T-helper 1 cell treated with Interleukin-12 subunit alpha and Interleukin-12 subunit beta and Interleukin-4 antibody, amounts not matched to agents 30 μg/mL and 1 μg/mL, for 36 hours (primary cell): ENCODE measurements at regions not wholly inside any gene's neighbourhood (a gene's known extent, or its start where the extent isn't known, plus 50 kb on each side); places are given as distances from the start of the nearest gene placed in this dataset.

Experiments
- H3K27ac Mint-ChIP-seq: one replicate; pipeline ENCODE4 v1.8.0; 2021; ENCODE audit warnings: mild to moderate bottlenecking, mixed read lengths
- H3K27me3 Mint-ChIP-seq: one replicate; pipeline ENCODE4 v1.8.0; 2021; ENCODE audit warnings: low read depth, mixed read lengths
- H3K36me3 Mint-ChIP-seq: one replicate; pipeline ENCODE4 v1.8.0; 2021; ENCODE audit warnings: low read depth, mixed read lengths
- H3K4me1 Mint-ChIP-seq: one replicate; pipeline ENCODE4 v1.8.0; 2021; ENCODE audit warnings: low read depth, mixed read lengths
- H3K4me3 Mint-ChIP-seq: one replicate; pipeline ENCODE4 v1.8.0; 2021; ENCODE audit warnings: mild to moderate bottlenecking, moderate library complexity, mixed read lengths
- H3K9me3 Mint-ChIP-seq: one replicate; pipeline ENCODE4 v1.8.0; 2021; ENCODE audit warnings: mixed read lengths

- H3K4me1 Mint-ChIP-seq = peaks cover 11% of the 10 kb centered on the region
- H3K4me3 Mint-ChIP-seq = no peak overlapping the region
- H3K36me3 Mint-ChIP-seq = no peaks in the 10 kb centered on the region
- peaks cover 11% of the 10 kb centered on the region for H3K27me3 Mint-ChIP-seq
- no peak overlapping the region for H3K27ac Mint-ChIP-seq
- H3K9me3 Mint-ChIP-seq = no peaks in the 10 kb centered on the region
Measured at GRCh38 chr1:221435504-221435904, 306.4 kb downstream of the DUSP10 start.

- H3K27ac Mint-ChIP-seq = no peak overlapping the region
- no peaks in the 10 kb centered on the region for H3K36me3 Mint-ChIP-seq
- H3K4me3 Mint-ChIP-seq = no peak overlapping the region
- H3K9me3 Mint-ChIP-seq = no peaks in the 10 kb centered on the region
- peaks cover 11% of the 10 kb centered on the region for H3K4me1 Mint-ChIP-seq
- peaks cover 10% of the 10 kb centered on the region for H3K27me3 Mint-ChIP-seq
Measured at GRCh38 chr1:221437171-221437570, 304.7 kb downstream of the DUSP10 start.

- no peaks in the 10 kb centered on the region for H3K36me3 Mint-ChIP-seq
- no peaks in the 10 kb centered on the region for H3K9me3 Mint-ChIP-seq
- peaks cover 6% of the 10 kb centered on the region for H3K27me3 Mint-ChIP-seq
- H3K4me1 Mint-ChIP-seq = peaks cover 11% of the 10 kb centered on the region
- H3K27ac Mint-ChIP-seq = no peak overlapping the region
- H3K4me3 Mint-ChIP-seq = no peak overlapping the region
Measured at GRCh38 chr1:221437926-221438325, 304.0 kb downstream of the DUSP10 start.

GRCh38 chr1:221439008-221439746, 302.7 kb downstream of the DUSP10 start:
- Mint-ChIP-seq H3K27me3 (peaks cover 6% of the 10 kb centered on the region), H3K27ac (peak overlapping the region; percentile 41), H3K4me3 (no peak overlapping the region), H3K4me1 (peaks cover 11% of the 10 kb centered on the region), H3K9me3 (no peaks in the 10 kb centered on the region), H3K36me3 (no peaks in the 10 kb centered on the region)

- Mint-ChIP-seq H3K4me3 (no peak overlapping the region), H3K4me1 (peaks cover 11% of the 10 kb centered on the region), H3K27ac (no peak overlapping the region), H3K27me3 (peaks cover 6% of the 10 kb centered on the region), H3K36me3 (no peaks in the 10 kb centered on the region), H3K9me3 (no peaks in the 10 kb centered on the region)
Measured at GRCh38 chr1:221439747-221440501, 302.0 kb downstream of the DUSP10 start.

- Mint-ChIP-seq H3K27me3 (peaks cover 6% of the 10 kb centered on the region), H3K36me3 (no peaks in the 10 kb centered on the region), H3K9me3 (no peaks in the 10 kb centered on the region), H3K4me1 (peaks cover 9% of the 10 kb centered on the region), H3K27ac (no peak overlapping the region), H3K4me3 (no peak overlapping the region)
Measured at GRCh38 chr1:221440658-221441057, 301.2 kb downstream of the DUSP10 start.

GRCh38 chr1:221442056-221442455, 299.8 kb downstream of the DUSP10 start:
- Mint-ChIP-seq H3K9me3 (no peaks in the 10 kb centered on the region), H3K36me3 (no peaks in the 10 kb centered on the region), H3K4me1 (peaks cover 9% of the 10 kb centered on the region), H3K4me3 (no peak overlapping the region), H3K27me3 (peaks cover 10% of the 10 kb centered on the region), H3K27ac (no peak overlapping the region)

GRCh38 chr1:221444346-221444745, 297.5 kb downstream of the DUSP10 start:
- Mint-ChIP-seq H3K4me1 (peaks cover 4% of the 10 kb centered on the region), H3K36me3 (no peaks in the 10 kb centered on the region), H3K4me3 (no peak overlapping the region), H3K27ac (no peak overlapping the region), H3K9me3 (no peaks in the 10 kb centered on the region), H3K27me3 (peaks cover 10% of the 10 kb centered on the region)

- H3K9me3 Mint-ChIP-seq = no peaks in the 10 kb centered on the region
- peaks cover 7% of the 10 kb centered on the region for H3K27me3 Mint-ChIP-seq
- H3K36me3 Mint-ChIP-seq = no peaks in the 10 kb centered on the region
- no peak overlapping the region for H3K4me3 Mint-ChIP-seq
- no peak overlapping the region for H3K27ac Mint-ChIP-seq
- H3K4me1 Mint-ChIP-seq = peaks cover 6% of the 10 kb centered on the region
Measured at GRCh38 chr1:221448585-221449175, 293.2 kb downstream of the DUSP10 start.

GRCh38 chr1:221449194-221449593, 292.7 kb downstream of the DUSP10 start:
- Mint-ChIP-seq H3K4me3 (no peak overlapping the region), H3K27me3 (peaks cover 7% of the 10 kb centered on the region), H3K4me1 (peaks cover 6% of the 10 kb centered on the region)

GRCh38 chr1:221449801-221450470, 292.0 kb downstream of the DUSP10 start:
- no peaks in the 10 kb centered on the region for H3K36me3 Mint-ChIP-seq
- H3K27me3 Mint-ChIP-seq = peaks cover 10% of the 10 kb centered on the region
- H3K4me1 Mint-ChIP-seq = peaks cover 6% of the 10 kb centered on the region
- H3K4me3 Mint-ChIP-seq = peak overlapping the region; percentile 1
- peak overlapping the region; percentile 32 for H3K27ac Mint-ChIP-seq
- H3K9me3 Mint-ChIP-seq = no peaks in the 10 kb centered on the region

More at GRCh38 chr1:221449194-221449593, 292.7 kb downstream of the DUSP10 start:
- no peak overlapping the region for H3K27ac Mint-ChIP-seq
- H3K9me3 Mint-ChIP-seq = no peaks in the 10 kb centered on the region
- H3K36me3 Mint-ChIP-seq = no peaks in the 10 kb centered on the region

- H3K9me3 Mint-ChIP-seq = no peaks in the 10 kb centered on the region
- no peaks in the 10 kb centered on the region for H3K36me3 Mint-ChIP-seq
- H3K4me1 Mint-ChIP-seq = peaks cover 6% of the 10 kb centered on the region
- H3K27me3 Mint-ChIP-seq = peaks cover 12% of the 10 kb centered on the region
- no peak overlapping the region for H3K27ac Mint-ChIP-seq
- H3K4me3 Mint-ChIP-seq = no peak overlapping the region
Measured at GRCh38 chr1:221451741-221452140, 290.1 kb downstream of the DUSP10 start.

- H3K27ac Mint-ChIP-seq = no peak overlapping the region
- no peak overlapping the region for H3K4me3 Mint-ChIP-seq
- H3K27me3 Mint-ChIP-seq = peaks cover 15% of the 10 kb centered on the region
- H3K4me1 Mint-ChIP-seq = peaks cover 6% of the 10 kb centered on the region
- H3K36me3 Mint-ChIP-seq = no peaks in the 10 kb centered on the region
- no peaks in the 10 kb centered on the region for H3K9me3 Mint-ChIP-seq
Measured at GRCh38 chr1:221454096-221454495, 287.8 kb downstream of the DUSP10 start.

- Mint-ChIP-seq H3K27ac (no peak overlapping the region), H3K36me3 (no peaks in the 10 kb centered on the region), H3K27me3 (peaks cover 23% of the 10 kb centered on the region), H3K9me3 (no peaks in the 10 kb centered on the region), H3K4me1 (no peaks in the 10 kb centered on the region), H3K4me3 (no peak overlapping the region)
Measured at GRCh38 chr1:221456918-221457317, 285.0 kb downstream of the DUSP10 start.
